GM20000 (cell line): ENCODE measurements at regions not wholly inside any gene's neighbourhood (a gene's known extent, or its start where the extent isn't known, plus 50 kb on each side); places are given as distances from the start of the nearest gene placed in this dataset.
A peak's percentile ranks its signal among the peaks of the same experiment; 100 is the strongest.

Source experiments
- DNase-seq: peaks from one replicate; pipeline ENCODE4 v3.0.0; 2012; ENCODE audit warnings: low spot score
- TF ChIP-seq, protein P1 (sequence below): IDR thresholded peaks from 2 replicates; pipeline ENCODE4 v1.5.1; 2012; ENCODE audit warnings: mild to moderate bottlenecking, control low read depth; ENCODE audit errors: extremely low read depth, missing control alignments

DNA sequence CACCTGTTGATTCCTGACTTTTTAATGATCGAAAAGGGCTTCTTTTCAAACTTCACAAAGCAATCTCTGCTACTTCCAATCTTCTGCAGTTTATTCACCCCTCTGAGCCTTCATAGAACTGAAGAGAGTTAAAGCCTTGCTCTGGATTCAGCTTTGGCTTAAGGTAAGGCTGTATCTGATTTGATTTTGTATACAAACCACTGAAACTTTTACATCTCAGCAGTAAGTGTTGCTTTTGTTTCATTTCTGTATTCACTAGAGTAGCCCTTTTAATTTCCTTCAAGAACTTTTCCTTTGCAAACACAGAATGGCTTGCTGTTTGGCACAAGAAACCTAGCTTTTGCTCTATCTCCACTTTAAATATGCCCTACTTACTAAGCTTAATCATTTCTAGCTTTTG is 1193.0 kb upstream of the GBE1 start:
- TF ChIP-seq, protein P1, sequence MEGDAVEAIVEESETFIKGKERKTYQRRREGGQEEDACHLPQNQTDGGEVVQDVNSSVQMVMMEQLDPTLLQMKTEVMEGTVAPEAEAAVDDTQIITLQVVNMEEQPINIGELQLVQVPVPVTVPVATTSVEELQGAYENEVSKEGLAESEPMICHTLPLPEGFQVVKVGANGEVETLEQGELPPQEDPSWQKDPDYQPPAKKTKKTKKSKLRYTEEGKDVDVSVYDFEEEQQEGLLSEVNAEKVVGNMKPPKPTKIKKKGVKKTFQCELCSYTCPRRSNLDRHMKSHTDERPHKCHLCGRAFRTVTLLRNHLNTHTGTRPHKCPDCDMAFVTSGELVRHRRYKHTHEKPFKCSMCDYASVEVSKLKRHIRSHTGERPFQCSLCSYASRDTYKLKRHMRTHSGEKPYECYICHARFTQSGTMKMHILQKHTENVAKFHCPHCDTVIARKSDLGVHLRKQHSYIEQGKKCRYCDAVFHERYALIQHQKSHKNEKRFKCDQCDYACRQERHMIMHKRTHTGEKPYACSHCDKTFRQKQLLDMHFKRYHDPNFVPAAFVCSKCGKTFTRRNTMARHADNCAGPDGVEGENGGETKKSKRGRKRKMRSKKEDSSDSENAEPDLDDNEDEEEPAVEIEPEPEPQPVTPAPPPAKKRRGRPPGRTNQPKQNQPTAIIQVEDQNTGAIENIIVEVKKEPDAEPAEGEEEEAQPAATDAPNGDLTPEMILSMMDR = no peak
- DNase-seq = no peak

DNA sequence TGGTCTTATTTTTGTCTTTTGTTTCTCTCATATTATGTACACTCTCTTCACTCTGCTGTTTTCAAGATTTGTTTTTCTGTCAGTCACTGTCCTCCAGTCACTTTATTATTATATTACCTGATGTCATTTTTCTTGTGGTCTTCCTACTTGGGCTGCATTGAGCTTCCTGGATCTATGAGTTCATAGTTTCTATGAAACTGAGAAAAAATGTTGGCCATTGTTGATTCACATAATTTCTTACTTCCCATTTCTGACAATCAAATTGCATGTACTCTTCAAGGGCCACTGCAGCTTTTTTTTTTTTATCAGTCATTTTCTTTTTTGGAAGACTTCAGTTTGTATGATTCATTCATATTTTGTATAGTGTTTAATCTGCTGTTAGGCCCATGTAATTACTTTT is 1180.6 kb upstream of the GBE1 start:
- DNase-seq = peak; percentile 6
- TF ChIP-seq, protein P1 = no peak

DNA sequence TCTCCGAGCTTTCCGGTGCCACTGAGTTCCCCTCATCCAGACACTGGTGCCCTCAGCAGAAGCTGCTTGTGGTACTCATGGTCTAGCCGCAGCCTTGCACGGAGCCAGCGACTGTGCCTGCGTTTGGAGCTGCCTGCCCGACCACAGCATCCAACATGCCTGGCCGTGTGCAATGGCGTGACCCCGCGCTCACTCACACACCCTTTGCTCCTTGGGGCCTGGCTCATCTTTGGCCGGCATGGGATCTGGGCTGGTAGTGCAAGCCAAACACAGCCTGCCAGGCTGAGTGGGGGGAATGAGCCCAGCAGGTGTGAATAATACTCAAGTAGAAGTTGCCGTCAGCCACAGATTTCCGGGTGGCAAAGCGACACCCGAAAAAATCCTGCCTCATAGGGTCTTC is 1178.7 kb upstream of the GBE1 start:
- DNase-seq = no peak
- TF ChIP-seq, protein P1 = no peak

DNA sequence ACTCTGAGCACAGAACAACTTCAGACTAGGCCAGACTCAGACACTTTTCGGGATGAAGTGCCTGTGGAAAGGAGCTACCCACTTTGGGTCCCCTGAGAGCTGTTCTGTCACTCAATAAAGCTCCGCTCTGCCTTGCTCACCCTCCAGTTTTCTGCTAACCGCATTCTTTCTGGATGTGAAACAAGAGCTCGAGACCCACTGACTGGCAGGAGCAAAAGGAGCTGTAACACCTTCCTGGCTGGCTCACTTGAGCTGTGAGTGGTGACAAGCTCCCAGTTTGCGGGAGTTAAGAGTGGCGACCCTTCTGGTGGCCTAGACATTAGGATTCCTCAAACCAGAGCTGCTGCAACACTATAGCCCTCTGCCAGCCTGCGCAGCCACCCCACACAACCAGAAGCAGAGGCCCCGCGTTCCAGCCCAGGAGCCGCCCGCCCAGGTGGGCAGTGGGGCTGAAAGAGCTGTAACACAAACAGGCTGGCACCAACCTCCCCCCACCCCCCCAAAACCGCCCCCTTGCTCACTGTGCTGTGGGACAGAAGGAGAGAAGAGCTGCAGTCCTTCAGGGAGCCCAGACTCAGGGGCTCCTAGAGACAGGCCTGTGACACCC is 1178.1 kb upstream of the GBE1 start:
- DNase-seq = no peak
- TF ChIP-seq, protein P1 = no peak

DNA sequence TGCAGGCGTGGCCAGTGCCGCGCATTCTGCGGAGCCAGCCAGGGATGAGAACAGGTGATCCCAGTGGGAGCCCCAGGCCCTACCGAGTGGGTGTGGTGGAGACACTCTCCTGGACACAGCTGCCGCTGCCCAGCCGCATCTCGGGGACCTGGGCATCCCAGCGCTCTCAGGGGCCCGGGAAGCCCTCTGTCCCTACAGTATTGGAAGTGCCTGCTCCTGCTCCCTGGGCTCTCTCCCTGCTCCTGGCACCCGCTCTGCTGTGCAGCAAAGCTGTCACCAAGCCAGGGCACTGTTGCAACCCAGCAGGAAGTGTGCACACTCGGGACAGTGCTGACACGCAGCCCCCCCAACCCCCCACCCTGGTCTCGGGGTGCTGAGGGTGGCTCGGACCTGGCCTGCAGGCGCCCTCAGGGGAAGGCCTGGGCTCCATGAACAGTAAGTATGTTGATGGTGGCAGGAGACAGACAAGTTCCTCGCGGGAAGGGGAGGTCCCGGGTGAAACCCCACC is 1177.4 kb upstream of the GBE1 start:
- no peak for DNase-seq
- TF ChIP-seq, protein P1 = no peak

DNA sequence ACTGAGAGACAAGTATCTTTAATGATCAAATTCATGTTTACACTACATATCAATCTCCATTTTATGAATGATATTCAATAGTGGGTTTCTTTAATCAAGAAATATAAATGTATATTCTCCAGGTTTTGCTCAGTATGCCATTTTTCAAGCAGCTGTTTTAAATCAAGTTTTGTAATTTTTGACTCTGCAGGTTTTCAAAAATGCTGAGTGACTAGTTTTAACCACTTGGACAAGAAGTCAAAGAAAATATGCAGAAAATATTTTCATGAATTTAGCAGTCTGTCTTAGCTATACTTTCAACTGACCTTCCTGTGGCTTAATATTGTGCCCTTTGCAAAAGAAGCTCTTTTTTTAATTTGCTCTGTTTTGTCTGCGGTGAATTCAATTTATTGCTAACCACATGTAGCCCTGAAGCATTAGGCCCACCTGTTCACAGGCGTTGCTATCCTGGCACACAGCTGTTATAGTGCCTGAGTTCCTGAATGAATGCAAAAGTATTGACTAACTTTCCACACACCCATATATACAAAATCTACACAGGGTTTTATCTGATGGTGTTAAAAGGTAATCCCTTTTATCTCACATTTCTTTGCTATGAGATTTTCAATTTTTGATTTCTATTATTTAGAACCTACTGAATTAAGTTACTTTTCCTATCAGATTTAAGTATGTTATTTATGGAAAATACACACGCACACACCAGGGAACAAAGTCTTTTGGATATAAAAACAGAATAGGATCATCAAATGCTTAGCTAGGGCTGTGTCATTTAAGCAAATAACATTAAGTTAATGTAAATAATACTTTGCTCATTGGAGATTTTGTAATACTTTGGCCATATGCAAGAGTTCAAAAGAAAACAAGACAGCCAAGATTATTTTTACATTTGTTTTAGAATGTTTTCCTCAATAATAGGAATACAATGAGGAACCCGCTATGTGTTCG is 1166.1 kb upstream of the GBE1 start:
- DNase-seq = no peak
- TF ChIP-seq, protein P1 = no peak

DNA sequence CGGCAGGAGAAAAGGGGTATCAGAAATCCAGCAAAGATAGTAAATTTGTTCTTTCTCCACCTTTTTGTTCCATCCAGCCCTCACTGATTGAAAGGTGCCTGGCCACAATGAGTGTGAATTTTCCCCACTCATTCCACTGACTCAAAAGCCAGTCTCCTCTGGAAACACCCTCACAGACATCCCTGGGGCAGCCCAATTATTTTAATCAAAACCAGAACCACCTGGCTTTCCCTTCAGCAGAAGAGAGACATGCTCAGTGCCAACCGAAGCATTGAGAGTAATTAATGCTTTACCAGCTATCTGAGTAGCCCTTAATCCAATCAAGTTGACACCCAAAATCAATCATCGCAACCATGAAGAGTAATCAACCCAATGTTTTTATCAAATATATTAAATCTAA is 1129.6 kb upstream of the GBE1 start:
- TF ChIP-seq, protein P1 = no peak
- no peak for DNase-seq
